Ishikawa (cell line): ENCODE measurements at regions not wholly inside any gene's neighbourhood (a gene's known extent, or its start where the extent isn't known, plus 50 kb on each side); places are given as distances from the start of the nearest gene placed in this dataset.

Experiments
- CEBPB ChIP-seq: IDR thresholded peaks from 2 replicates; pipeline ENCODE4 v1.6.1; 2012
- CREB1 ChIP-seq: IDR thresholded peaks from 2 replicates; pipeline ENCODE4 v1.6.1; 2012; ENCODE audit warnings: low read depth
- EGR1 ChIP-seq: IDR thresholded peaks from 2 replicates; pipeline ENCODE4 v1.6.1; 2012
- EP300 ChIP-seq: IDR thresholded peaks from 2 replicates; pipeline ENCODE4 v1.6.1; 2012; ENCODE audit warnings: borderline replicate concordance
- FOXM1 ChIP-seq: IDR thresholded peaks from 2 replicates; pipeline ENCODE4 v1.6.1; 2012; ENCODE audit warnings: low read depth, borderline replicate concordance
- NFIC ChIP-seq: IDR thresholded peaks from 2 replicates; pipeline ENCODE4 v1.6.1; 2012
- RAD21 ChIP-seq: IDR thresholded peaks from 2 replicates; pipeline ENCODE4 v1.6.1; 2012; ENCODE audit warnings: low read depth
- TAF1 ChIP-seq: IDR thresholded peaks from 2 replicates; pipeline ENCODE4 v1.6.1; 2012; ENCODE audit warnings: low read depth, mild to moderate bottlenecking
- TCF12 ChIP-seq: IDR thresholded peaks from 2 replicates; pipeline ENCODE4 v1.6.1; 2012; ENCODE audit warnings: low read depth
- TEAD4 ChIP-seq: IDR thresholded peaks from 2 replicates; pipeline ENCODE4 v1.6.1; 2012
- YY1 ChIP-seq: IDR thresholded peaks from 2 replicates; pipeline ENCODE4 v1.6.1; 2012; ENCODE audit warnings: low read depth
- ZBTB7A ChIP-seq: IDR thresholded peaks from 2 replicates; pipeline ENCODE4 v1.6.1; 2012; ENCODE audit warnings: low read depth
- TF ChIP-seq, protein P1 (sequence below): IDR thresholded peaks from 2 replicates; pipeline ENCODE4 v1.6.1; 2012
- TF ChIP-seq, protein P2 (sequence below): IDR thresholded peaks from 2 replicates; pipeline ENCODE4 v1.6.1; 2012
- TF ChIP-seq, protein P3 (sequence below): IDR thresholded peaks from 2 replicates; pipeline ENCODE4 v1.6.1; 2012; ENCODE audit warnings: low read depth, mild to moderate bottlenecking

DNA sequence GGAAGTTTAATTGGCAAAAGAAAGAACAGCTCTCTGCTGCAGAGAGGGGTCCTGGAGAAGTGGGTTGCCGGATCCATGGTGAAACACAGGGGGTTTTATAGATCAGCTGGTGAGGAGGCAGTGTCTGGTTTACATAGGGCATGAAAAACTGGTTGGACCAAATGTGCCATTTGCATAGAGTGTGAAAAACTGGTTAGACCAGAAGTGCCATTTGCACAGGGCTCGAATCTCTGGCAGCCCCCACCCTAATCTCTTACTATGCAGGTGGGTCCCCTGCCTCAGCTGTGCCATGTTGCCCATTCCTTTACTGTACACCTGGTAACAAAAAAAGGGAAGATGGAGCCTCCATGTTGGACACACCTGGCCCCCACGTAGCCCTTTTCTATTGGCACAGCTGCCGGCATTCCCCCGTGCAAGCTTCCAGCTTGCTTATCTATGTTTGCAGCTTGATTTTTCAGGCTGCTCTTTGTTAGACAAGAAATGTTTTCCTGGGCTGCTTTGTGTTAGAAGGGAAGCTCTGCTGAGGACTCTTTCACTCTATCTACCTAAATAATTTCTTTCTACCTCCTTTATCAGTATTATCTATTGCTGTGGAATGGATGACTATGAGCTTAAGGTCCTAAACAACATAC, 61.1 kb upstream of the TMEM132D start:
- no peak for TF ChIP-seq CEBPB
- TF ChIP-seq, protein P1, sequence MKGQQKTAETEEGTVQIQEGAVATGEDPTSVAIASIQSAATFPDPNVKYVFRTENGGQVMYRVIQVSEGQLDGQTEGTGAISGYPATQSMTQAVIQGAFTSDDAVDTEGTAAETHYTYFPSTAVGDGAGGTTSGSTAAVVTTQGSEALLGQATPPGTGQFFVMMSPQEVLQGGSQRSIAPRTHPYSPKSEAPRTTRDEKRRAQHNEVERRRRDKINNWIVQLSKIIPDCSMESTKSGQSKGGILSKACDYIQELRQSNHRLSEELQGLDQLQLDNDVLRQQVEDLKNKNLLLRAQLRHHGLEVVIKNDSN = no peak
- no peak for TF ChIP-seq CREB1

DNA sequence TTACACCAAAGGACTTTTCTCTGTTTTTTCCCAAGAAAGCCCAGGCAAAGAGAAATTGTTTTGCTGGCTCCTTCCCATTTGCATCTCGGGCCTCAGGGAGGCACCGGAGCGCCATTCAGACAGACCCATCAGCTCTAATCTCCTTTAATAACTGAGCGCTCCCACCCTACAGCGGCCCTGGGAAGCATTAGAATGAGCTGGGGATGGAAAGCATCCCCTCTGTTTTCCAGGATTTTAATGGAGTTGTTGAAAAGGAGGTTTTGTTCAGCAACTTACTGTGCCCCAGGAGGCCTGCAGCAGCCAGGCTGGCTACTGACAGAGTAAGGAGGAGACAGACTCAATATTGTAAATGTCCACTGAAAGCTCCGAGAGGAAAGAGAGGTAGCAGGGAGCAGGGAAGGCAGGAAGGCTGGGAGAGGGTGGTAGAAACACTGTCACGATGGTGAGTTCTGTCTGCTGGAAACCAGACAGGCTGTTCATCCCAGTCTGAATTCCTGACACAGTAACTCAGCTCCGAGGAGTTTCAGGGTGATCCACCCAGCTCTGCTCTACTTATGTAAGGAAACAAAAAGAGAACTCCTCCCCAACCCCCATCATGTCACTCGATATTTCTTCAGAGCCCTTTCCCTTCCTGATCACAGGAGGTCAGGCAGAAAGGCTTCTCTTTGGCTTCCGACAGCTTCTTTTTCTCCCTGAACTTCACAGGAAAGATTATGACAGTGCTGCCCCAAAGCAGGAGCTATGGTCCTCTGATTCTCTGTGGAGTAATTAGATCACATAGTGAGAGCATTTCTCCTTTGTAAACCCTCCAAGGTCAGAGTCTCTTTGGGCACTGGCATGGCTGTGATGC, 62.5 kb upstream of the TMEM132D start:
- TF ChIP-seq NFIC (no peak), YY1 (no peak), TAF1 (no peak), EGR1 (no peak), EP300 (no peak), TEAD4 (no peak), RAD21 (no peak), ZBTB7A (no peak)

DNA sequence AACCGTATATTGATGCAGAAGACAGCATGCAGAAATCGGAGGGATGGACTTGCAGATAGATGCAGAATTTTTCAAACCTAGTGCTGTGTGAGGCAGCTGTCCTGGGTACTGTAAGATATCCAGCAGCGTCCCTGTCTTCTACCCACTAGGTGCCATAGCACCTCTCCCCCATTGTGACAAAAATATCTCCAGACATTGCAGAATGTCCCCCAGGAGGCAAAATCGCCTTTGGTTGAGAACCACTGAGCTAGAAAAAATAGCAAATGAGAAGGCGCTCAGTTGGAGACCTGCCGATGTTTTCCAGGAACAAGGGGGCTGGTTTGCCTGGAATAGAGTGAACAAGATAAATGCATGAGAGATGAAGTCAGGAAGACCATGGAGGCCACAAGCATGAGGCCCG, 67.9 kb upstream of the TMEM132D start:
- TF ChIP-seq ZBTB7A (no peak), TCF12 (no peak)
- TF ChIP-seq, protein P1 = no peak
- TF ChIP-seq, protein P2, sequence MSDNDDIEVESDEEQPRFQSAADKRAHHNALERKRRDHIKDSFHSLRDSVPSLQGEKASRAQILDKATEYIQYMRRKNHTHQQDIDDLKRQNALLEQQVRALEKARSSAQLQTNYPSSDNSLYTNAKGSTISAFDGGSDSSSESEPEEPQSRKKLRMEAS = no peak
- TF ChIP-seq, protein P3, sequence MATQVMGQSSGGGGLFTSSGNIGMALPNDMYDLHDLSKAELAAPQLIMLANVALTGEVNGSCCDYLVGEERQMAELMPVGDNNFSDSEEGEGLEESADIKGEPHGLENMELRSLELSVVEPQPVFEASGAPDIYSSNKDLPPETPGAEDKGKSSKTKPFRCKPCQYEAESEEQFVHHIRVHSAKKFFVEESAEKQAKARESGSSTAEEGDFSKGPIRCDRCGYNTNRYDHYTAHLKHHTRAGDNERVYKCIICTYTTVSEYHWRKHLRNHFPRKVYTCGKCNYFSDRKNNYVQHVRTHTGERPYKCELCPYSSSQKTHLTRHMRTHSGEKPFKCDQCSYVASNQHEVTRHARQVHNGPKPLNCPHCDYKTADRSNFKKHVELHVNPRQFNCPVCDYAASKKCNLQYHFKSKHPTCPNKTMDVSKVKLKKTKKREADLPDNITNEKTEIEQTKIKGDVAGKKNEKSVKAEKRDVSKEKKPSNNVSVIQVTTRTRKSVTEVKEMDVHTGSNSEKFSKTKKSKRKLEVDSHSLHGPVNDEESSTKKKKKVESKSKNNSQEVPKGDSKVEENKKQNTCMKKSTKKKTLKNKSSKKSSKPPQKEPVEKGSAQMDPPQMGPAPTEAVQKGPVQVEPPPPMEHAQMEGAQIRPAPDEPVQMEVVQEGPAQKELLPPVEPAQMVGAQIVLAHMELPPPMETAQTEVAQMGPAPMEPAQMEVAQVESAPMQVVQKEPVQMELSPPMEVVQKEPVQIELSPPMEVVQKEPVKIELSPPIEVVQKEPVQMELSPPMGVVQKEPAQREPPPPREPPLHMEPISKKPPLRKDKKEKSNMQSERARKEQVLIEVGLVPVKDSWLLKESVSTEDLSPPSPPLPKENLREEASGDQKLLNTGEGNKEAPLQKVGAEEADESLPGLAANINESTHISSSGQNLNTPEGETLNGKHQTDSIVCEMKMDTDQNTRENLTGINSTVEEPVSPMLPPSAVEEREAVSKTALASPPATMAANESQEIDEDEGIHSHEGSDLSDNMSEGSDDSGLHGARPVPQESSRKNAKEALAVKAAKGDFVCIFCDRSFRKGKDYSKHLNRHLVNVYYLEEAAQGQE = no peak

DNA sequence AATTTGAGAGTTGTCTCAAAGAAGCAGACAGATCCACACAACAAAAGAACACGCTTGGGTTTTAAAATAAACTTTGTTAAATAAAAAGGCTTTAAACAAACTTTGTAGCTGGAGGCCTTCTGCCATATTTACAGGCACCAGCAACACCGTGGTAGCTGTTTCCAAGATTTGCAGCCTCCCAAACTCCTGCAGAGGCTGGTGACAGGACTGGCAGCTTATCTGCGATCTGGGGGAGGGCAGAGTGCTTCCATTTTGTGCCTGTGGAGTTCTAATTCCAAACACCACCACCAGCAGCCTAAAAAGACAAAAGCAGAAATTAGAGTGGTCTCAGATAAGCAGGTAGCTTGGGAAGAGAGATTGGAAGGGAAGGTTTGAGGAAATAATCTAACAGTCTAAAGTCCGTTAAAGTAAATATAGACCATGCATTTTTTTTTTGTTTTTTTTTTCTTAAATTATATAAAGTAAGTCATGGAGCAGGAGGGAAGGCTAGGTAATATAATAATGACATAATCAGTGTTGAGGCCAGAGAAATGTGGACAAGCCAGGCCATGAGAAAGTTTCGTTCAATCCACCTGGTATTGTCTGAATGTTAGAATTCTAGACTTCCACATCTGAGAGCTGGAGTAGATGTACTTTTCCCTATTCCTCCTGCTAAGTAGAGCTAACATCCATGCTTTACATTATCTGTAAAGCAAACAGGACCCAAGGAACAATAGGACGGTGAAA, 69.6 kb upstream of the TMEM132D start:
- TF ChIP-seq EP300 = no peak
- no peak for TF ChIP-seq YY1
- TF ChIP-seq ZBTB7A = no peak
- TF ChIP-seq NFIC = no peak
- no peak for TF ChIP-seq TEAD4
- TF ChIP-seq RAD21 = no peak
- no peak for TF ChIP-seq TCF12
- TF ChIP-seq, protein P3 = no peak
- no peak for TF ChIP-seq CREB1
- TF ChIP-seq TAF1 = no peak
- TF ChIP-seq, protein P2 = no peak
- TF ChIP-seq, protein P1 = no peak
- TF ChIP-seq CEBPB = no peak
- TF ChIP-seq EGR1 = no peak
- no peak for TF ChIP-seq FOXM1

DNA sequence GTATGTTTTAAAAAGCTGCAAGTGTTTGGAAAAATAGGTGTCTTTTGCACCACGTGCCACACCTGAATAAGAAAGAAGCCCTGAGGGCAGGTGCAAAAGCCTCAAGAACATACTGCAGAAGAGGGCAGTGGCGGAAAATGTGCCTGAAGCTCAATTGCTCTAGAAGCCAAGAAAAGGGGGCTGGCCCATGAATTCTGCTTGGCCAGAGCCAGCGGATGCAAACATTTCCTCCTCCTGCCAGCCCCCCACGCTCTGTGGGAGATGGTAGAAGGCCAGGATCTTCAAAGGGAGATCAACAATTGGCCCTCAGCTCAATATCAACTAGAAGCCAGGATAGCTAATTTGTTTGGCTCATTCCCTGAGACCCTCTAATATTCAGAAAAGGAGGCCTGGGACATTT, 80.3 kb upstream of the TMEM132D start:
- no peak for TF ChIP-seq TAF1
- TF ChIP-seq EGR1 = no peak
- TF ChIP-seq, protein P3 = no peak
- TF ChIP-seq, protein P2 = no peak
- no peak for TF ChIP-seq FOXM1
- TF ChIP-seq, protein P1 = no peak
